ENCODE measurements at regions not wholly inside any gene's neighbourhood (a gene's known extent, or its start where the extent isn't known, plus 50 kb on each side); places are given as distances from the start of the nearest gene placed in this dataset.

- Histone ChIP-seq H3K27ac (ENCODE audit: extremely low read depth, low read depth, low read length) (no peak overlapping the region), H3K4me3 (ENCODE audit: low read depth, low read length) (no peak overlapping the region), H3K4me1 (ENCODE audit: control insufficient read depth, insufficient read depth, low read length) (no peaks in the 10 kb centered on the region), H3K36me3 (ENCODE audit: control insufficient read depth in 2 of 2, insufficient read depth in 1 of 2, low read length in 2 of 2) (no peaks in the 10 kb centered on the region), H3K9me3 (ENCODE audit: control insufficient read depth, insufficient read depth, low read depth, low read length) (no peaks in the 10 kb centered on the region)
- ChIA-PET CTCF (interaction anchor here (0.6 kb wide), 1 partner anchor 402 kb away, joined by 4 read pairs; no protein-coding TSS in a partner anchor), POLR2A (no interaction called here)
- no peak for TF ChIP-seq ZNF76 (tag by site-specific recombination; IDR thresholded peaks at IDR 0.05; ENCODE audit: borderline replicate concordance, low read depth)
- TF ChIP-seq, protein P1, sequence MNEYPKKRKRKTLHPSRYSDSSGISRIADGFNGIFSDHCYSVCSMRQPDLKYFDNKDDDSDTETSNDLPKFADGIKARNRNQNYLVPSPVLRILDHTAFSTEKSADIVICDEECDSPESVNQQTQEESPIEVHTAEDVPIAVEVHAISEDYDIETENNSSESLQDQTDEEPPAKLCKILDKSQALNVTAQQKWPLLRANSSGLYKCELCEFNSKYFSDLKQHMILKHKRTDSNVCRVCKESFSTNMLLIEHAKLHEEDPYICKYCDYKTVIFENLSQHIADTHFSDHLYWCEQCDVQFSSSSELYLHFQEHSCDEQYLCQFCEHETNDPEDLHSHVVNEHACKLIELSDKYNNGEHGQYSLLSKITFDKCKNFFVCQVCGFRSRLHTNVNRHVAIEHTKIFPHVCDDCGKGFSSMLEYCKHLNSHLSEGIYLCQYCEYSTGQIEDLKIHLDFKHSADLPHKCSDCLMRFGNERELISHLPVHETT (tag by site-specific recombination; IDR thresholded peaks at IDR 0.05) = no peak
These were observed 296.7 kb upstream of the PTBP2 start for GRCh38 chr1:96424877-96425276.

- ChIA-PET POLR2A (no interaction called here), CTCF (no interaction called here)
- TF ChIP-seq ZFHX2 (tag by site-specific recombination; conservative IDR thresholded peaks at IDR 0.05) (no peak), ZNF677 (tag by site-specific recombination; IDR thresholded peaks at IDR 0.05) (no peak), ZNF585B (tag by site-specific recombination; IDR thresholded peaks at IDR 0.05) (no peak)
- H3K36me3 ChIP-seq (ENCODE audit: control insufficient read depth in 2 of 2, insufficient read depth in 1 of 2, low read length in 2 of 2) = no peaks in the 10 kb centered on the region
- no peak overlapping the region for H3K27ac ChIP-seq (ENCODE audit: extremely low read depth, low read depth, low read length)
- no peaks in the 10 kb centered on the region for H3K4me1 ChIP-seq (ENCODE audit: control insufficient read depth, insufficient read depth, low read length)
- no peaks in the 10 kb centered on the region for H3K9me3 ChIP-seq (ENCODE audit: control insufficient read depth, insufficient read depth, low read depth, low read length)
- no peak overlapping the region for H3K4me3 ChIP-seq (ENCODE audit: low read depth, low read length)
These were observed 296.0 kb upstream of the PTBP2 start for GRCh38 chr1:96425382-96426129.

- H3K36me3 ChIP-seq (ENCODE audit: control insufficient read depth in 2 of 2, insufficient read depth in 1 of 2, low read length in 2 of 2) = no peaks in the 10 kb centered on the region
- H3K4me1 ChIP-seq (ENCODE audit: control insufficient read depth, insufficient read depth, low read length) = no peaks in the 10 kb centered on the region
- H3K27ac ChIP-seq (ENCODE audit: extremely low read depth, low read depth, low read length) = no peak overlapping the region
- POLR2A ChIA-PET = no interaction called here
- CTCF ChIA-PET = no interaction called here
- TF ChIP-seq ZNF560 (tag by site-specific recombination; IDR thresholded peaks at IDR 0.05; ENCODE audit: borderline replicate concordance) = no peak
- TF ChIP-seq, protein P2, sequence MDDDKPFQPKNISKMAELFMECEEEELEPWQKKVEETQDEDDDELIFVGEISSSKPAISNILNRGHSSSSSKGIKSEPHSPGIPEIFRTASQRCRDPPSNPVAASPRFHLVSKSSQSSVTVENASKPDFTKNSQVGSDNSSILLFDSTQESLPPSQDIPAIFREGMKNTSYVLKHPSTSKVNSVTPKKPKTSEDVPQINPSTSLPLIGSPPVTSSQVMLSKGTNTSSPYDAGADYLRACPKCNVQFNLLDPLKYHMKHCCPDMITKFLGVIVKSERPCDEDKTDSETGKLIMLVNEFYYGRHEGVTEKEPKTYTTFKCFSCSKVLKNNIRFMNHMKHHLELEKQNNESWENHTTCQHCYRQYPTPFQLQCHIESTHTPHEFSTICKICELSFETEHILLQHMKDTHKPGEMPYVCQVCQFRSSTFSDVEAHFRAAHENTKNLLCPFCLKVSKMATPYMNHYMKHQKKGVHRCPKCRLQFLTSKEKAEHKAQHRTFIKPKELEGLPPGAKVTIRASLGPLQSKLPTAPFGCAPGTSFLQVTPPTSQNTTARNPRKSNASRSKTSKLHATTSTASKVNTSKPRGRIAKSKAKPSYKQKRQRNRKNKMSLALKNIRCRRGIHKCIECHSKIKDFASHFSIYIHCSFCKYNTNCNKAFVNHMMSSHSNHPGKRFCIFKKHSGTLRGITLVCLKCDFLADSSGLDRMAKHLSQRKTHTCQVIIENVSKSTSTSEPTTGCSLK (tag by site-specific recombination; IDR thresholded peaks at IDR 0.05) = no peak
- TF ChIP-seq ZNF776 (tag by site-specific recombination; IDR thresholded peaks at IDR 0.05; ENCODE audit: borderline replicate concordance) = no peak
- TF ChIP-seq ZNF670 (tag by site-specific recombination; IDR thresholded peaks at IDR 0.05; ENCODE audit: low read depth) = no peak
- TF ChIP-seq ZNF513 (tag by site-specific recombination; IDR thresholded peaks at IDR 0.05) = no peak
- no peak for TF ChIP-seq KLF9 (tag by site-specific recombination; IDR thresholded peaks at IDR 0.05; ENCODE audit: low read depth)
- no peak for TF ChIP-seq ZEB2 (tag by site-specific recombination; IDR thresholded peaks at IDR 0.05)
- no peak for TF ChIP-seq ZBTB17 (tag by site-specific recombination; IDR thresholded peaks at IDR 0.05)
- TF ChIP-seq SALL2 (tag by site-specific recombination; IDR thresholded peaks at IDR 0.05; ENCODE audit: borderline replicate concordance) = no peak
- no peak for TF ChIP-seq ZNF701 (tag by site-specific recombination; IDR thresholded peaks at IDR 0.05)
- no peak for TF ChIP-seq ZNF48 (tag by site-specific recombination; IDR thresholded peaks at IDR 0.05)
- TF ChIP-seq ZFP37 (tag by site-specific recombination; IDR thresholded peaks at IDR 0.05) = no peak
- no peak for TF ChIP-seq RBAK (tag by site-specific recombination; IDR thresholded peaks at IDR 0.05)
- TF ChIP-seq SCRT1 (tag by site-specific recombination; IDR thresholded peaks at IDR 0.05; ENCODE audit: borderline replicate concordance) = no peak
- H3K4me3 ChIP-seq (ENCODE audit: low read depth, low read length) = no peak overlapping the region
- H3K9me3 ChIP-seq (ENCODE audit: control insufficient read depth, insufficient read depth, low read depth, low read length) = no peaks in the 10 kb centered on the region
These were observed 294.0 kb upstream of the PTBP2 start for GRCh38 chr1:96427616-96428015.

Data from HEK293 (cell line).